Testis (tissue), 2 donors: ENCODE measurements at regions not wholly inside any gene's neighbourhood (a gene's known extent, or its start where the extent isn't known, plus 50 kb on each side); places are given as distances from the start of the nearest gene placed in this dataset.

Experiments used
- CTCF ChIP-seq, 3 experiments: fragments of 450-650 bp in 2 of 3; fragments of 200-600 bp in 1 of 3; sonication (generic) in 1 of 3; IDR thresholded peaks; one replicate each; pipeline ENCODE4 v1.5.1; 2016 to 2019; ENCODE audit warnings: antibody characterized with exemption in 3 of 3, mild to moderate bottlenecking in 2 of 3, moderate library complexity in 1 of 3
- POLR2A ChIP-seq: fragments of 450-650 bp; IDR thresholded peaks from one replicate; pipeline ENCODE4 v1.6.1; 2017; ENCODE audit warnings: antibody characterized with exemption, mild to moderate bottlenecking, moderate library complexity

GRCh38 chr4:78710536-78710935 lies 65.6 kb upstream of the BMP2K start:
- no peak for TF ChIP-seq POLR2A
- TF ChIP-seq CTCF (IDR thresholded peaks at IDR 0.05) = no peak
